HepG2 (cell line): ENCODE measurements at regions not wholly inside any gene's neighbourhood (a gene's known extent, or its start where the extent isn't known, plus 50 kb on each side); places are given as distances from the start of the nearest gene placed in this dataset.
A peak's percentile ranks its signal among the peaks of the same experiment; 100 is the strongest.

Source experiments
- DNMT3B ChIP-seq: conservative IDR thresholded peaks from 2 replicates; pipeline ENCODE4 v1.6.1; 2016; ENCODE audit warnings: missing biosample characterization, control low read depth
- FOXA1 ChIP-seq, 2 experiments: fragments of 450-650 bp in 1 of 2; sonication (generic) in 1 of 2; formaldehyde crosslinking in 1 of 2; IDR thresholded peaks; 2 replicates each; pipeline versions ENCODE4 v1.4.0 to v1.6.1; 2016 to 2020; ENCODE audit warnings: missing genetic modification reagents in 1 of 2
- HOXA7 ChIP-seq: sonication (generic); formaldehyde crosslinking; IDR thresholded peaks from 2 replicates; pipeline ENCODE4 v1.8.1; 2022; ENCODE audit warnings: mild to moderate bottlenecking, missing genetic modification reagents, moderate library complexity
- PAXIP1 ChIP-seq: sonication (generic); formaldehyde crosslinking; conservative IDR thresholded peaks from 2 replicates; pipeline ENCODE4 v1.4.0; 2020; ENCODE audit warnings: mild to moderate bottlenecking, missing genetic modification reagents, moderate library complexity
- SMAD3 ChIP-seq: sonication (generic); formaldehyde crosslinking; IDR thresholded peaks from 2 replicates; pipeline ENCODE4 v1.4.0; 2020; ENCODE audit warnings: missing genetic modification reagents
- SRF ChIP-seq: IDR thresholded peaks from 2 replicates; pipeline ENCODE4 v1.6.1; 2011; ENCODE audit warnings: mild to moderate bottlenecking, low read depth, low read length, moderate library complexity
- ZFY ChIP-seq: sonication (generic); formaldehyde crosslinking; IDR thresholded peaks from 2 replicates; pipeline ENCODE4 v1.4.0; 2020; ENCODE audit warnings: missing genetic modification reagents
- ZNF34 ChIP-seq: sonication (generic); formaldehyde crosslinking; IDR thresholded peaks from 2 replicates; pipeline ENCODE4 v1.4.0; 2020; ENCODE audit warnings: mild to moderate bottlenecking, missing genetic modification reagents, borderline replicate concordance
- ZNF605 ChIP-seq: sonication (generic); formaldehyde crosslinking; IDR thresholded peaks from 2 replicates; pipeline ENCODE4 v1.8.0; 2022; ENCODE audit warnings: mild to moderate bottlenecking, missing genetic modification reagents
- ZNF776 ChIP-seq: sonication (generic); formaldehyde crosslinking; IDR thresholded peaks from 2 replicates; pipeline ENCODE4 v1.4.0; 2020; ENCODE audit warnings: mild to moderate bottlenecking, missing genetic modification reagents
- TF ChIP-seq, protein P1 (sequence below): sonication (generic); formaldehyde crosslinking; IDR thresholded peaks from one replicate; pipeline ENCODE4 v1.5.1; 2020; ENCODE audit warnings: mild to moderate bottlenecking, missing genetic modification reagents; ENCODE audit errors: not compliant biosample characterization
- TF ChIP-seq, protein P2 (sequence below), 2 experiments: sonication (generic) in 1 of 2; formaldehyde crosslinking in 1 of 2; IDR thresholded peaks; 2 replicates each; pipeline versions ENCODE4 v1.5.1 to v1.6.1; 2011 to 2020; ENCODE audit warnings: borderline replicate concordance in 1 of 2, low read depth in 1 of 2, low read length in 1 of 2, mild to moderate bottlenecking in 1 of 2, missing genetic modification reagents in 1 of 2, moderate library complexity in 1 of 2

DNA sequence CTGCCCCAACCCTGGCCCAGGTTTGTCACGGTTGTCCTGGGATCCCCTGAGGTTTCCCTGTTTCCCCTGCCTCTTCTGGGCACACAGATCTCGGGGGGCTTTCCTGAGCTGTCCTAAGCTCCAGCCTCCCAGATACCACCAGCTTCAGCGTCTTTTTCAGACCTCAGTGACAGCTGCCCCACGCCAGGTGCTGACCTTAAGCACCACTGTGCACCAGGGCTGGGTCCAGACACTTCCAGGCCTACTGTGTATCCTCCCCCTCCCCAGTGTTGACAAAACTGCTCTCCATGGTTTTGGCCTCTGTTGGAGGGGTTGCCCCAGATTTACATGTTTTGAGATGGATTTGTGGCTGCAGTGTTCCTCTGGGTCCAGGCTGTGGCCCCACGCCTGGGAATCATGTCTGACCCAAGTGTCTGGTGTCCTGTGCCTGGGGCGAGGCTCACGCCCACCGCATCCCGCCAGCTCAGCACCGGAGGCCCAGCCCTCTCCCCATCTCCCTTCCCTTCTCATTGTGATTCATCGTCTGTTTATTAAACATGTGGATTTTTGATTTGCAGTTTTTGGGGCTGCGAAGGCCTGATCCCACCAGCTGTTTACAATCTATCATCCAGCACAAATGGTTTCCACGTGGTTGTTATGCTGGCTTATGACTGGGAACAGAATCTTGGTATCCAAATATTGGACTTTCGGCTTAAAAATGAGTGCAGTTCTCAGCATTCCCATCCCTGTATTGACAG is 82.1 kb downstream of the METRNL start (continued):
- TF ChIP-seq, protein P1, sequence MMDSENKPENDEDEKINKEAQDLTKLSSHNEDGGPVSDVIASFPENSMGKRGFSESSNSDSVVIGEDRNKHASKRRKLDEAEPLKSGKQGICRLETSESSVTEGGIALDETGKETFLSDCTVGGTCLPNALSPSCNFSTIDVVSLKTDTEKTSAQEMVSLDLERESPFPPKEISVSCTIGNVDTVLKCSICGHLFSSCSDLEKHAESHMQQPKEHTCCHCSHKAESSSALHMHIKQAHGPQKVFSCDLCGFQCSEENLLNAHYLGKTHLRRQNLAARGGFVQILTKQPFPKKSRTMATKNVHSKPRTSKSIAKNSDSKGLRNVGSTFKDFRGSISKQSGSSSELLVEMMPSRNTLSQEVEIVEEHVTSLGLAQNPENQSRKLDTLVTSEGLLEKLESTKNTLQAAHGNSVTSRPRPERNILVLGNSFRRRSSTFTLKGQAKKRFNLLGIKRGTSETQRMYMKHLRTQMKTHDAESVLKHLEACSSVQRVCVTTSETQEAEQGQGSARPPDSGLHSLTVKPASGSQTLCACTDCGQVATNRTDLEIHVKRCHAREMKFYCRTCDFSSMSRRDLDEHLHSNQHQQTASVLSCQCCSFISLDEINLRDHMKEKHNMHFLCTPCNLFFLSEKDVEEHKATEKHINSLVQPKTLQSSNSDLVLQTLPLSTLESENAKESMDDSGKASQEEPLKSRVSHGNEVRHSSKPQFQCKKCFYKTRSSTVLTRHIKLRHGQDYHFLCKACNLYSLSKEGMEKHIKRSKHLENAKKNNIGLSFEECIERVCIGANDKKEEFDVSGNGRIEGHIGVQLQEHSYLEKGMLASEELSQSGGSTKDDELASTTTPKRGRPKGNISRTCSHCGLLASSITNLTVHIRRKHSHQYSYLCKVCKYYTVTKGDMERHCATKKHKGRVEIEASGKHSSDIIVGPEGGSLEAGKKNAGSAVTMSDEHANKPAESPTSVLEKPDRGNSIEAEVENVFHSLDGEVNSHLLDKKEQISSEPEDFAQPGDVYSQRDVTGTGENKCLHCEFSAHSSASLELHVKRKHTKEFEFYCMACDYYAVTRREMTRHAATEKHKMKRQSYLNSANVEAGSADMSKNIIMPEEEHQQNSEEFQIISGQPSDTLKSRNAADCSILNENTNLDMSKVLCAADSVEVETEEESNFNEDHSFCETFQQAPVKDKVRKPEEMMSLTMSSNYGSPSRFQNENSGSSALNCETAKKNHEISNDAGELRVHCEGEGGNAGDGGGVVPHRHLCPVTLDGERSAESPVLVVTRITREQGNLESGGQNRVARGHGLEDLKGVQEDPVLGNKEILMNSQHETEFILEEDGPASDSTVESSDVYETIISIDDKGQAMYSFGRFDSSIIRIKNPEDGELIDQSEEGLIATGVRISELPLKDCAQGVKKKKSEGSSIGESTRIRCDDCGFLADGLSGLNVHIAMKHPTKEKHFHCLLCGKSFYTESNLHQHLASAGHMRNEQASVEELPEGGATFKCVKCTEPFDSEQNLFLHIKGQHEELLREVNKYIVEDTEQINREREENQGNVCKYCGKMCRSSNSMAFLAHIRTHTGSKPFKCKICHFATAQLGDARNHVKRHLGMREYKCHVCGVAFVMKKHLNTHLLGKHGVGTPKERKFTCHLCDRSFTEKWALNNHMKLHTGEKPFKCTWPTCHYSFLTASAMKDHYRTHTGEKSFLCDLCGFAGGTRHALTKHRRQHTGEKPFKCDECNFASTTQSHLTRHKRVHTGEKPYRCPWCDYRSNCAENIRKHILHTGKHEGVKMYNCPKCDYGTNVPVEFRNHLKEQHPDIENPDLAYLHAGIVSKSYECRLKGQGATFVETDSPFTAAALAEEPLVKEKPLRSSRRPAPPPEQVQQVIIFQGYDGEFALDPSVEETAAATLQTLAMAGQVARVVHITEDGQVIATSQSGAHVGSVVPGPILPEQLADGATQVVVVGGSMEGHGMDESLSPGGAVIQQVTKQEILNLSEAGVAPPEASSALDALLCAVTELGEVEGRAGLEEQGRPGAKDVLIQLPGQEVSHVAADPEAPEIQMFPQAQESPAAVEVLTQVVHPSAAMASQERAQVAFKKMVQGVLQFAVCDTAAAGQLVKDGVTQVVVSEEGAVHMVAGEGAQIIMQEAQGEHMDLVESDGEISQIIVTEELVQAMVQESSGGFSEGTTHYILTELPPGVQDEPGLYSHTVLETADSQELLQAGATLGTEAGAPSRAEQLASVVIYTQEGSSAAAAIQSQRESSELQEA (CRISPR knock-in tag): no peak
- TF ChIP-seq FOXA1 (IDR thresholded peaks at IDR 0.05) (peak; percentile 75), FOXA1 (CRISPR knock-in tag; IDR thresholded peaks at IDR 0.05) (peak; percentile 86; the same call in 1 of the 2 replicates), HOXA7 (CRISPR knock-in tag) (no peak), ZNF776 (CRISPR knock-in tag) (no peak), DNMT3B (CRISPR knock-in tag) (0 out of 2 replicates have a peak, but pooled peaks have one; percentile 38), ZFY (CRISPR knock-in tag) (no peak), SMAD3 (CRISPR knock-in tag) (peak; percentile 20; the same call in 1 of the 2 replicates), SRF (no peak), PAXIP1 (CRISPR knock-in tag) (peak; percentile 61; the same call in 1 of the 2 replicates), ZNF605 (CRISPR knock-in tag) (0 out of 2 replicates have a peak, but pooled peaks have one; percentile 39), ZNF34 (CRISPR knock-in tag) (no peak)
- TF ChIP-seq, protein P2, sequence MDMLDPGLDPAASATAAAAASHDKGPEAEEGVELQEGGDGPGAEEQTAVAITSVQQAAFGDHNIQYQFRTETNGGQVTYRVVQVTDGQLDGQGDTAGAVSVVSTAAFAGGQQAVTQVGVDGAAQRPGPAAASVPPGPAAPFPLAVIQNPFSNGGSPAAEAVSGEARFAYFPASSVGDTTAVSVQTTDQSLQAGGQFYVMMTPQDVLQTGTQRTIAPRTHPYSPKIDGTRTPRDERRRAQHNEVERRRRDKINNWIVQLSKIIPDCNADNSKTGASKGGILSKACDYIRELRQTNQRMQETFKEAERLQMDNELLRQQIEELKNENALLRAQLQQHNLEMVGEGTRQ (IDR thresholded peaks at IDR 0.05; ENCODE audit: low read depth, low read length): no peak
- TF ChIP-seq, protein P2 (CRISPR knock-in tag; IDR thresholded peaks at IDR 0.05; ENCODE audit: borderline replicate concordance): peak; percentile 46; the same call in 1 of the 2 replicates
